GM11168 (cell line): ENCODE measurements at regions not wholly inside any gene's neighbourhood (a gene's known extent, or its start where the extent isn't known, plus 50 kb on each side); places are given as distances from the start of the nearest gene placed in this dataset.

Experiments used
- in situ Hi-C: fragments of 300-500 bp; cut with MboI; formaldehyde crosslinking; loops from one replicate; pipeline ENCODE4 v1.12.0; 2022; ENCODE audit warnings: low sequenced_read_pairs; ENCODE audit not compliant: unreplicated experiment

DNA sequence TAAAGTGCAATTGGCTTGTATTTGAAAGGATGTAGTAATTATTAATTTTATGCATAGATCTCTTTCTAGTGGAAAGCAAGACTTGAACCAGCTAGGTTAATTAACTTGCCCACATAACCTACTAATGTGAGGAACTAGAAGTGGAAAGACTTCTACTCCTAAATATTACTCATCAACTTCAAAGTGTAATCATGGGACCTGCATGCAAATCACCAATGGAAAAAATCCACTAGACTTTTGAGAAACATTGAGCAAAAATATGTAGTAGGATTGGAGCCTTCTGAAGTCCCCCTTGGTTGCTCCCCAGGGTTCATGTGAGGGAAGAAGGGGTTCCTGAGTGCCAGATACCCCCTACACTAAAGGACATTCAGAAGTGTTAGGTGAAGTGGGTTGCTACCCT, 240.2 kb downstream of the PTEN start:
- in situ Hi-C loops, result no loop called here

DNA sequence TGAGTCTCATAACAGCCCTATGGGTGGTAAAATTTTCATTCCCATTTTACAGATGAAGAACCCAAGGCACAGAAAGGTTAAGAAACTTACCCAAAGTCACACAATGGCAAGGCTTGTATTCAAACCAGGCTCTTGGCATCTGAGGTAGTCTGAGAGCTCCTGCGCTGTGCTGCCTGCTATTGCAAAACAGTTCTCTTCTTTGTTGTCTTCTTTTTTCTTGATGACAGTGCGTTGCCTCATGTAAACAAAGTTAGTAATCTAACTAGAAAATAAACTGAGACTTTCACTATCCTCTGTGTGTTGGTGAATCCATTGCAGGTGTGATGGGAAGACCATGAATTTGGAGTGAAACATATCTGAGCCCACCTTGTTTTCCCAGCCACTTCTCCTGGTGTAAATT, 240.8 kb downstream of the PTEN start:
- in situ Hi-C loops, result no loop called here

DNA sequence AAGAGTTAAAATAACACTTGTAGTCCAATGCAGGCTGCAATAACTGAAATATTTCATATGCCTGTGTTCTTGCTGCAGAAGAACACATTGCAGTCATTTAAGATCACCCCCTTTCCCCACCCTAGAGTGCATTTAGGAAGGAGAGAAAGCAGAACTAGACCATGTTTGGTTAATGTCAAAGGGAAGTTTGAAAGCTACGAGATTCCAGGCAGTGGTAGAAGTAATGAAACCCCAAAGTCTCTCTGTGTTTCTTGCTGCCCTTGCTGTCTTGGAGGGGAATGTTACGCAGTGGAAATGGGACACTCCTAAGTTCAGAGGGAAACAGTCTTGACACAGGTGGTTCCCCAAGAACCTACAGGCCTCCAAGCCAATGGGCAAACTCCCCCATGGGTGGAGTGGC, 242.9 kb downstream of the PTEN start:
- in situ Hi-C loops, result no loop called here

DNA sequence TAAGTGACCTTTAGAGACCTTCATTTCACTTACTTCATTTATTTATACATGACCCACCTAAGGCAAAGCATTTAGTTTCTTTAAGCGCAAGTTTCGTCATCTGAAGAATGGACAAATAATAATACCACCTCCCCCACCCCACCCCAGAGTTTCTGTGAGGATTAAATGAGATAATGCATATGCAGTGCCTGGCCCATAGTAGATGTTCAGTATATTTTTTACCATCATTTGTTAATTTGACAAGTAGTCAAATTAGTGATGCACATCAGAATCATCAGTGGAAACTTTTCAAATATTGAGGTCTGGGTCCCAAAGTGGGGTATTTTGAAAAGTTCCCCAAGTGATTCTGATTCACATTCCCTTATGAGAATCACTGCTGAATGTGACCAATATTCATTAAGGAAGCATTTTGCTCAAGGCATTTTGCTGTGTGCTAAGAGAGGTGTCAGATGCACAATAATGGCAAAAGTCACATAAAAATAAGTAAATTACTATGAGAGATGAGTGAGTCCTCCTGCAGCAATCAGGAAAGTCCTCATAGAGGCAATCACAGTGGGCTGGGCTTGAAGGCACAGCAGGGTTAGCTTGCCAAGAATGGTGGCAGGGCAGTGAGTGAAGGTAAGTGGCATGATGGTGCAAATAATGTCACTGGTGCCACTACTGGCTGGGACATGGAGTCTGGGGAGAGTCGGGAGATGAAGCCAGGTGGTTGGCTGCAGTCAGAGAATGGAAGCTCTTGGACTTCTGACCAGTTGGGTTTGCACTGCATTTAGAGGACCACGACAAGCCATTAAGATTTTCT, 244.1 kb downstream of the PTEN start:
- in situ Hi-C loops, result no loop called here

DNA sequence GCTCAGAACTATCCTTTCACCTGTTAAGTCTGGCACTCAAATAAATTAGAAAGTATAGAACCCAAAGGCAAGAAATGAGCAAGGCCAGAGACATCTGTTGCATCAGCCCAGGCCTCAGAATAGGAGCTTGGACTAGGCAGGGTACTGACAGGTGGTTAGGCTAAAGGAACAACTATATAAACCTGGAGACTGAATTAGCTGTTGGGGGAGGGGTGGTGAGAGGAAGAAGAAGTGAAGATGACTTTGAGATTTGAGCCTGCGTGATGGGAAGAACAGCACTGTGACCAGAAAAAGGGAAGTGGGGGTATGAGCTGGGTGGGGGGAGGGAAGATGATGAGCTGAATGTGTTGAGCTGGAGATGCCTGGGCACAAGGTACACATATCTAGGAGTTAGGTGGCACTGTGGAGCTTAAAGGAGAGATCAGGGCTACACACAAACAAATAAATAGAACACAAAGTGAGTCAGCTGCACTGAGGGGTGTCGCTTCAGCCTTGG, 244.7 kb downstream of the PTEN start:
- in situ Hi-C loops, result no loop called here

DNA sequence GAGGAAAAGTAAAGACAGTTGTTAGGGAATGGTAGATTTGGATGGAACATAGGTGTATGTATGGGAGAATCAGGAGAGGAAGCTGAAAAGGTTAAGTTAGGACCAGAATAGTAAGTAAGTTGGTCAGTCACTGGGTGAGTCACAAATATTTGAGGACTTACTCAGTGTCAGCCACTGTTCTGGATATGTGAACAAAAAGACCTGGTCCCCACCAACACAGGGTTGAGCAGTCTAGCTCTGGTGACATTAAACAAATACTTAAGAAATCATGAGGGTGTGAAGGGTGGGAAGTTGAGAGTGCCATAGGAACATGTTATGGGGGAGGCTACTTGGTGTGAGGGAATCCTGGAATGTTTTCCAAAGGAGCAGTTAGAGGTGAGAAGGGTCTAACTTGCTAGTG, 246.9 kb downstream of the PTEN start:
- in situ Hi-C loops, result loop anchor here (10.0 kb wide), 1 partner anchor 274 kb away; no protein-coding TSS in a partner anchor

DNA sequence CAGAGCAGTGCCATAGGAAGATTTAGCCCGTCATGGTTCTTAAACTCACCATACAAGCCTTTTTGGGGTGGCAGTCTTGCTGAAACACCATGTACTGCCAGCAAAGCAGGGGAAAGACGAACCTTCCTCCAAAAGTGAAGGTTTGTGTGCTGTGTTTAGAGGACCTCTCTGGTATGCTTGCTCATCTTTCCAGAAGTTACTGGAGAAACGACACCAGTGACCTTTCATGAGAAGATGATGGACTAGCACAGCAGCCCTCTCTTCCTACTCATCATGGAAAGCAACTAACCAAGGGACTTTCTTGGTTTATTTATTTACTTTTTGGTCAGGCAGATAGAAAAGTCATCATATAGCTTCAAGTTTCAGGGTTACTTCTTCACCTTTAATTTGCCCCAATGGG, 247.4 kb downstream of the PTEN start:
- in situ Hi-C loops, result loop anchor here (10.0 kb wide), 1 partner anchor 274 kb away; no protein-coding TSS in a partner anchor

DNA sequence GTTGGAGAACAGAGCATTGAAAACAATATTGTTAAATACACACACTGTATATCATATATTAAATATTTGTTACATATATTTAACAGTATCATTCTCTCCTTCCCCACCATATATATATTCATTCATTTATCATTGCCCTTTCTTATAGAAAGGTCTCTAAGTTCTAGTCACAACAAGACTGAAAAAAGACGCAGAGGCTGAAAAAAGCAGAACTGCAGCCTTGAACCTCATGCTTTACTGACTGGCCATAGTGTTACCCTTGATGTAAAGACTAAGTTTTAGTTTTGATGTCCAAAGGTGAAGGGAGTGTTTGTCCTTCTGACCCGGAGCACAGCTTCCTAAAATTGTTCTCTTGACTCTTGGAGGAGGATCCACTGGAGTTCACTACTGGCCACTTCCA, 247.9 kb downstream of the PTEN start:
- in situ Hi-C loops, result loop anchor here (10.0 kb wide), 1 partner anchor 274 kb away; no protein-coding TSS in a partner anchor

DNA sequence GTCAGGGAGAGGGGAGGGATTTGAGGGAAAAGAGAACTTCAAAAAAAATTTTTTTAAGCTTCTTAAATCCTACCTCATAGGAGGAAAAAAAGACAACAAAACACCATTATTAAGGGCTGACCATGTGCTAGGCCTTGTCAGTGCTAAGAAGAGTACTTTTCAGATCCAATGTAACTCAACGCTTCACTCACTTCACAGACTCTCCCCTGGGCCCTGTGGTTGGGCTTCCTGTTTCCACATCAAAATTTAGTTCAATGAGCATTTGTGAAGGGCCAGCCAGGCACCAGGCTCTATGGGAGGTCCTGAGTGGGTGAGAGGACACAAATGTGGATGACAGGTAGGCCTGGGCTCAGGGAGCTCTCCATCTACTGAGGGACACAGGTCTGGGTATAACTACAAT, 249.8 kb downstream of the PTEN start:
- in situ Hi-C loops, result loop anchor here (10.0 kb wide), 1 partner anchor 272 kb away; no protein-coding TSS in a partner anchor

DNA sequence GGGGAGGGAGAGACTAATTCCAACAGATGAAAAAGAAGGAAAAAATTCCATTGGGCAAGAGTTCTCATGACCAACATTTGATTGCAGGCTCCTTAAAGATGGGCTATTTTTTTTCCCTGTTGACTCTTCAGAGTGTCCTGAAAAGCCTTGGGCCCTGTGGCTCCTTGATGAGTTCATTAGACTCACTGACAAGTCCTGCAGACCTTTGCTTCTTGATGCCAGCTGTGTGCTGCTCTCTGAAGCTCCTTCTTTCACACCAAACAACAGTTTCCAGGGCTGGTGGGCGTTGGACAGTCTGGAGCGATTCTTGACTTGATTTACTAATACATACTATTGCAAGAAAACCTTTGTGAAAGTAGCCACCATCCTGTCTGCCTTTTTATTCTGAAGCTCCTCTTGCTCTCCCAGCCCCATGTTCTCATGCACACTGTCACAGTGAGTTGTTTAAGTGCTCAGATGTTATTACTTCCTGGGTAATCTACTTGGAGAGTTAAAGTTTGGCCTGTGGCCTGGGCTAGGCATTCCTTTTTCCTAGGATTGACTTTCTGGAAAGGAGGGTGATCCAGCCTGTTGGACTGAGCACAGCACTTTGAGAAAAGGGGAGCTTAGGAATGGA, 250.3 kb downstream of the PTEN start:
- in situ Hi-C loops, result loop anchor here (10.0 kb wide), 1 partner anchor 271 kb away; no protein-coding TSS in a partner anchor

DNA sequence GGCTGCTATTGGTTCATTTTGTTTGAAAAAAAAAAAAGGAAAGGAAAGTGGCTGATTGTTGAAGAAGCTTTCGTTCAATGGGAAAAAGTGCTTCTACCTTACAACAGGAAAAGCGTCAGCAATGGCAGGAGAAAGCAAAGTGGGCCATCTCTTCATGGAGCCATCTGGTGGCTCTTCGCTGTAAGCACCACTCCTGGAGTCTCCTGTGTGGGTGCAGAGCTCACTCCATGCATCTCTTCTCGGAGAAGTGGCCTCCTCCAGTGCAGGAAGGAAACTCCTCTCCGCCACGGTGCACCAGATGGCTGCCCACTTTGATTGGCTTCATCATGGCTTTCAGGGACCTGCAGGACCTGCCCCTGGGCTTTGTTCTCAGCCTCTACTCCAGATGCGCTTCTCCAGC, 250.9 kb downstream of the PTEN start:
- in situ Hi-C loops, result loop anchor here (10.0 kb wide), 1 partner anchor 270 kb away; no protein-coding TSS in a partner anchor

DNA sequence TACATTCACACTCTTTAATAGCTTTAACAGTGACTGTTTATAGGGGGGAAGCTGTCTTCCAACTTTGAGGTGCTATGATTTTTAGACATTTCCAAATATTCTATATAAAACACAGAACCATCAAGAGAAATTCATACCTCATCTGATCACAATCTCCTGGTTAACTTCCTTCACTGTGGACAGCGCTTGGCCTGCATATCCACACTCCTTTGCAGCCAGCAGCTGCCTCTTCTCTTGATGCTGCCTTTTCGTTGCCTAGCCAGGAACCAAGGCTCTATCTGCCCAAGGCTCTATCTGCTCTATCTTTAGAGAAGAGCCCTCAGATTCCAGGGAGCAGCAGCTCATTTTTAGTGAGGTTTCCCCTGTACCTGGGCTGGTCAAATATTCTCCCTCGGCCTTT, 252.0 kb downstream of the PTEN start:
- in situ Hi-C loops, result loop anchor here (10.0 kb wide), 1 partner anchor 269 kb away; no protein-coding TSS in a partner anchor

DNA sequence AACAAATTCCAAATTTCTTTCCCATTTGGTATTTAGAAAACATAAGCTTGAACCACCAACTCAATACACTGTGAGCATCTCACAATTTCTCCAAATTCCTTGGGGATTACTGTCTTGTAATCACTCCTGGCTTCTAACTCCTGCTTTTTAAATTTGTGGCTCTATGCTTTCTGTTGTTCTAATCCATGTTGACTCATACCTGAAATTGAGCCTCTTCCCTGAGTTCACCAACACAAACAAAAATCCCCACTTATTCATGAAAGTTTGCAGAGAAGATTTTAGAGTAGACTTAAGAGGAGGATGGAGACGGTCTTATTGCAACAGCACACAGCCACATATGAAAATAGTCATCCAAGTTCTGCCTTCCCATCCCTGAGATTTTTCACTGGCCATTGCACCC, 252.5 kb downstream of the PTEN start:
- in situ Hi-C loops, result loop anchor here (10.0 kb wide), 1 partner anchor 269 kb away; no protein-coding TSS in a partner anchor

DNA sequence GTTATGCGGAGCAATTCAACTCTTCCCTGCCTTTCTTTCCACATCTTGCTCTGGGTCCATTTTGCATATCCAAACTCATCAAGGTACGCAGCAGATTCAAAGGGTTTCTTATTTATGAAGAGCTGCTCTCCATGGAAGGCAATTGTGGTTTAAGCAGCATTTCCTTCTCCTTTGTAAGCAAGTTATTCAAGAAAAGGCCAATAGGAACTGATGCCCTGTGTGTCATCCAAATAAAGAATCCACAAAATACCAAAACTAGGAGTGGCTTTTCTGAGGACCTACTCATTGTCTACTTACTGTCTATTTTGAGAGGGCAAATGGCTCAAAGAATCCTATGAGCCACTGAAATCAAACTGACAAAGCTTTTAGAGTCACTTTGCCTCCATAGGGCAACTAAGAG, 253.1 kb downstream of the PTEN start:
- in situ Hi-C loops, result loop anchor here (10.0 kb wide), 1 partner anchor 268 kb away; no protein-coding TSS in a partner anchor

DNA sequence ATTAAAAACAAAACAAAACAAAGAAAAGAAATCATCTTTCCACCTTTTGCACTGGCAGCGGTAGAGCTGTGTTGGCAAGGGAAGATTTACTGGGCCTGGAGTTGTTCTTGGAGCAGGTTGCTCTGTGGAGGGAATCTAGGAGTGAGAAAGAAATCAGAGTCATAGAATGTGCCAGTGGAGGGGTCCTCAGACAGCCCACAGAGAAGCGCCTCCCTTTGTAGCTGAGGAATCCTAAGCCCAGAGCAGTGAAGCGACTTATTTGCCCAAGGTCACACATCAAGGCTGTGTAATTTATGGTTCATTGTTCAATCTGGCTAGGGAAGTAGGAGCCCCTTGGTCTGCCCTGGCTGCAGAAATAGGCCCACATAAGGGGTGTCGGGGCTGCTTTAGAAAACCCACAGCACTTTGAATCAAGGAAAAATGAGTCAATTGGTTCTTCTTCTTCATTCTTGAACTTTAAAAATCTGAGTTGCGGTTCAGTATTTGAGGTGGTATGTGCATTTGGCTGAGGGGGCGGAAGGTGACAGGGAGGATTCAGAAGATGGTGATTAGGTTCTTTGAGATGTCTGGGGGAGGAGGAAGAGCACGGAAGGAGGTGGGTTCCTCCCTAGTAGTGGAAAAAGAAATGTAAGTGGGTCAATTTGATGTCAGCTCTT, 253.7 kb downstream of the PTEN start:
- in situ Hi-C loops, result loop anchor here (10.0 kb wide), 1 partner anchor 268 kb away; no protein-coding TSS in a partner anchor

DNA sequence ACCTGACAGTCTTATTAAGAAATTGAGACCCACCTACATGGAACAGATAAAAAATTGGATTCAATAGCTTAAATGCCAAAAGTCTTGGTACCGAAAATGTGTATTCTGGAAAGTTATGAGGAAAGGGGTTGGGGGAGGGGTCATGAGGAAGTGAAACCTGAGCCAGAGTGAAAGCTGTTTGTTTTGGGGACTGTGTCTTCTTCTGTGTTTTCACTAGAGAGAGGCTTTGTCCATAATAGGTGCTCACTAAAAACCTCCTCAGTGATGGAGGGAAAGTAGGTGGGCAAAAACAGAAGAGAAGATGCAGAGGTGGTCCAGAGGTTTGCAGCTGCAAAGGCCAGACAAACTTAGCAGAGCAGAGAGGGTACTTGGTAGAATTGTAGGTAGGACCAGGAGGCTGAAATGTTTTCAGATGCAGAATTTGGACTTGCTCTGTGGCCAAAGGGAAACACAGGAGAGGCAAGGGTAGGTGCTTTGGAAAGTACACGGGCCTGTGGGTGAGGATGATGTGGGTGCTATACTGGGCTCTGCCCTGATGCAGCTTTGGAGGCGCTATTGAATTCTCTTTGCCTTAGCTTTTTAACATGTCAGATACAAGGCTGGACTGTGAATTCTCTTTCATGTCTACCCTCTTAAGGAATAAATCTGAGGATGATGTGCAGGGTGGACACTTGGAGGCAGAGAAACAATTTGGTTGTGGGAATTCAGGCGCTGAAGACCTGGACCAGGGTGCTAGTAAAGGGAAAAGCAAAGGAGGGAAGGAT, 254.6 kb downstream of the PTEN start:
- in situ Hi-C loops, result loop anchor here (10.0 kb wide), 1 partner anchor 267 kb away; no protein-coding TSS in a partner anchor

DNA sequence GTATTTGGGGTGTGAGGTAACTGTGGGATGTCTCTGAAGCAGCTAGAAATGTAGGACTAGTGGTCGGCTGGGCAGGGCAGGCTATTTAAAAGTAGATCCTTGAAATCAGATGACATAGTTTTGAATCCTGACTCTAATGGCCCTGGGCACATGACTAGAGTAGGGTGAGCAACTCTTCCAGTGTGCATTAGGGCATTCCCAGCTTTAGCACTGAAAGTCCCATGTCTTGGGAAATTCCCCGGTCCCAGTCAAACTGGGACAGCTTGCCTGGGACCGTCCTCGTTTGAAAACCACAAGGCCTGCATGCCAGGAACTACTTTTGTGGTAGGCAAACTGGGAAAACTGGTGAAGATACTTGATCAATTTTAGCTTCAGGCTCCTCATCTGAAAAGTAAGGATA, 255.3 kb downstream of the PTEN start:
- in situ Hi-C loops, result loop anchor here (10.0 kb wide), 1 partner anchor 266 kb away; no protein-coding TSS in a partner anchor

DNA sequence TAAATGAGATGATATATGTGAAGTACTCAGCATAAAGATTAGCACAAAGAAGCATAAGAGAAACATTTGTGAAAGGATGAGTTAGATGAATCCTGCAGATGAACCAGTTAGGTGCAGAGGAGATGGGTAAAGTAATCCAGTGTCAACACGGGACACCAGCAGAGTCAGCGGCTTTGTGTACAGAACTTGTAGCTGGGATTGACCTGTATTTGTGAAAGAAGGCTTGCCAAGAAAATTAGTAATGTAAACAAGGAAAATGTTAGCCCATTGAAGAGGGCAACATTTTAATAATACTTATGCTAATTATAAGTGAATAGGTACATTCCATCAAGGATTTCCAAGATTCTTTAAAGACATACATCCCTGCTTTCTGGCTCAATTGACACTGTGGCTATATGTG, 255.7 kb downstream of the PTEN start:
- in situ Hi-C loops, result loop anchor here (10.0 kb wide), 1 partner anchor 266 kb away; no protein-coding TSS in a partner anchor

DNA sequence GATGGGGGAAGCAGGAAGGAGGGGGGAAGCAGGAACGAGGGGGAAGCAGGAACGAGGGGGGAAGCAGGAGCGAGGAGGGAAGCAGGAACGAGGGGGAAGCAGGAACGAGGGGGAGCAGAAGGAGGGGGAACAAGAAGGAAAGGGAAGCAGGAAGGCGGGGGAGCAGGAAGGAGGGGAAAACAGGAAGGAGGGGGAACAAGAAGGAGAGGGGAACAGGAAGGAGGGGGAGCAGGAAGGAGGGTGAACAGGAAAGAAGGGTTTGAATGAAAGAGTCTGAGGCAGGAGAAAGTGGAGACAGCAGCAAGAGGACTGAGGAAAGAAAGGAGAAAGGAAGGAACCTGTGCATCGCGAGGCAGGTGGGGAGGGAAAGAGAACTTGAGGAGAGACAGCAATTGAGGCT, 256.6 kb downstream of the PTEN start:
- in situ Hi-C loops, result no loop called here
